Fibroblast of lung (primary cell): ENCODE measurements at regions not wholly inside any gene's neighbourhood (a gene's known extent, or its start where the extent isn't known, plus 50 kb on each side); places are given as distances from the start of the nearest gene placed in this dataset.

Experiments
- DNase-seq, 2 donors: peaks; one replicate each; pipeline versions ENCODE4 v3.0.0 to v3.0.0-alpha.2; 2010; ENCODE audit warnings: low read depth in 2 of 2
- H2AFZ ChIP-seq: 2 replicates; pipeline ENCODE4 v1.5.1; 2012; ENCODE audit warnings: low read length, control low read depth, inconsistent platforms
- H3K27ac ChIP-seq: 2 replicates; pipeline ENCODE4 v1.5.1; 2011; ENCODE audit warnings: low read length, control low read depth; ENCODE audit not compliant: insufficient read depth
- H3K27me3 ChIP-seq: 2 replicates; pipeline ENCODE4 v1.5.1; 2011; ENCODE audit warnings: mild to moderate bottlenecking, low read length; ENCODE audit not compliant: control insufficient read depth, insufficient read depth
- H3K36me3 ChIP-seq: 2 replicates; pipeline ENCODE4 v1.5.1; 2011; ENCODE audit warnings: low read length; ENCODE audit not compliant: control insufficient read depth, insufficient read depth
- H3K4me1 ChIP-seq: 2 replicates; pipeline ENCODE4 v1.5.1; 2011; ENCODE audit warnings: low read length; ENCODE audit not compliant: control insufficient read depth, insufficient read depth; ENCODE audit errors: extremely low read depth
- H3K4me2 ChIP-seq: 2 replicates; pipeline ENCODE4 v1.5.1; 2011; ENCODE audit warnings: low read length, control low read depth; ENCODE audit not compliant: insufficient read depth; ENCODE audit errors: extremely low read depth
- H3K4me3 ChIP-seq, 4 experiments: fragments of 200-600 bp in 1 of 4; sonication (generic) in 1 of 4; replicated peaks in 1 of 4; 2 replicates each; pipeline ENCODE4 v1.5.1; 2011 to 2016; ENCODE audit warnings: low read length in 4 of 4, low read depth in 3 of 4, mild to moderate bottlenecking in 3 of 4, control low read depth in 2 of 4, inconsistent platforms in 1 of 4, mixed read lengths in 1 of 4; ENCODE audit not compliant: insufficient read depth in 1 of 4; ENCODE audit errors: control extremely low read depth in 1 of 4
- H3K79me2 ChIP-seq: 2 replicates; pipeline ENCODE4 v1.5.1; 2012; ENCODE audit warnings: mild to moderate bottlenecking, low read length, inconsistent platforms; ENCODE audit not compliant: control insufficient read depth, insufficient read depth
- H3K9ac ChIP-seq: 2 replicates; pipeline ENCODE4 v1.5.1; 2011; ENCODE audit warnings: mild to moderate bottlenecking, low read length, control low read depth; ENCODE audit not compliant: insufficient read depth
- H3K9me3 ChIP-seq: 2 replicates; pipeline ENCODE4 v1.5.1; 2012; ENCODE audit warnings: low read depth, low read length; ENCODE audit not compliant: control insufficient read depth, insufficient read depth
- H4K20me1 ChIP-seq: 2 replicates; pipeline ENCODE4 v1.5.1; 2011; ENCODE audit warnings: low read length; ENCODE audit not compliant: control insufficient read depth, insufficient read depth; ENCODE audit errors: extremely low read depth
- CTCF ChIP-seq, 2 donors: IDR thresholded peaks in 1 of 2; conservative IDR thresholded peaks in 1 of 2; 1 replicate in 1 of 2; 2 replicates in 1 of 2; pipeline ENCODE4 v1.5.1; 2011 to 2012; ENCODE audit warnings: low read length in 2 of 2, control low read depth in 1 of 2, inconsistent platforms in 1 of 2, low read depth in 1 of 2, mild to moderate bottlenecking in 1 of 2
- EZH2 ChIP-seq: IDR thresholded peaks from 2 replicates; pipeline ENCODE4 v1.5.1; 2012; ENCODE audit warnings: low read length, control low read depth, mild to moderate bottlenecking; ENCODE audit errors: missing control alignments

- no peaks in the 10 kb centered on the region for H3K36me3 ChIP-seq
- no peak overlapping the region for H3K9ac ChIP-seq
- H3K4me3 ChIP-seq = no peak overlapping the region
- no peaks in the 10 kb centered on the region for H3K79me2 ChIP-seq
- H3K9me3 ChIP-seq = no peaks in the 10 kb centered on the region
- no peak overlapping the region for H2AFZ ChIP-seq
- H3K4me2 ChIP-seq = no peak overlapping the region
- H4K20me1 ChIP-seq = no peaks in the 10 kb centered on the region
- H3K4me1 ChIP-seq = no peaks in the 10 kb centered on the region
- TF ChIP-seq EZH2 = no peak
- TF ChIP-seq CTCF (conservative IDR thresholded peaks at IDR 0.05 in 1 of 2, IDR thresholded peaks at IDR 0.05 in 1 of 2; ENCODE audit: low read depth in 1 of 2, low read length in 2 of 2) = no peak
- H3K27me3 ChIP-seq = no peaks in the 10 kb centered on the region
- no peak overlapping the region for H3K27ac ChIP-seq
- DNase-seq = no peak
Observed at GRCh38 chr9:106668534-106668933, 194.4 kb upstream of the ZNF462 start.

GRCh38 chr9:106669835-106670234, 193.1 kb upstream of the ZNF462 start:
- Histone ChIP-seq H3K9me3 (no peaks in the 10 kb centered on the region), H4K20me1 (no peaks in the 10 kb centered on the region), H3K9ac (no peak overlapping the region), H3K79me2 (no peaks in the 10 kb centered on the region), H3K36me3 (no peaks in the 10 kb centered on the region), H3K27ac (no peak overlapping the region), H3K4me1 (no peaks in the 10 kb centered on the region), H3K4me3 (no peak overlapping the region), H3K27me3 (no peaks in the 10 kb centered on the region), H3K4me2 (no peak overlapping the region), H2AFZ (no peak overlapping the region)
- no peak for DNase-seq
- TF ChIP-seq EZH2 = no peak
- no peak for TF ChIP-seq CTCF (conservative IDR thresholded peaks at IDR 0.05 in 1 of 2, IDR thresholded peaks at IDR 0.05 in 1 of 2; ENCODE audit: low read depth in 1 of 2, low read length in 2 of 2)

- H4K20me1 ChIP-seq = no peaks in the 10 kb centered on the region
- no peak for DNase-seq
- no peaks in the 10 kb centered on the region for H3K4me1 ChIP-seq
- H3K27me3 ChIP-seq = no peaks in the 10 kb centered on the region
- H3K9me3 ChIP-seq = no peaks in the 10 kb centered on the region
- no peaks in the 10 kb centered on the region for H3K79me2 ChIP-seq
- H3K9ac ChIP-seq = no peak overlapping the region
- H2AFZ ChIP-seq = no peak overlapping the region
- H3K27ac ChIP-seq = no peak overlapping the region
- H3K4me3 ChIP-seq = no peak overlapping the region
- no peaks in the 10 kb centered on the region for H3K36me3 ChIP-seq
- TF ChIP-seq CTCF (conservative IDR thresholded peaks at IDR 0.05 in 1 of 2, IDR thresholded peaks at IDR 0.05 in 1 of 2; ENCODE audit: low read depth in 1 of 2, low read length in 2 of 2) = no peak
- TF ChIP-seq EZH2 = no peak
- no peak overlapping the region for H3K4me2 ChIP-seq
Observed at GRCh38 chr9:106670418-106670817, 192.5 kb upstream of the ZNF462 start.
